NCI-H146 (cell line): ENCODE measurements at regions not wholly inside any gene's neighbourhood (a gene's known extent, or its start where the extent isn't known, plus 50 kb on each side); places are given as distances from the start of the nearest gene placed in this dataset.

Experiments used
- DNase-seq: peaks from one replicate; lab custom pipeline; 2025; lab: John Stamatoyannopoulos, UW

- no peak for DNase-seq
Measured at GRCh38 chr1:163013826-163014600, 55.1 kb upstream of the RGS4 start.

DNA sequence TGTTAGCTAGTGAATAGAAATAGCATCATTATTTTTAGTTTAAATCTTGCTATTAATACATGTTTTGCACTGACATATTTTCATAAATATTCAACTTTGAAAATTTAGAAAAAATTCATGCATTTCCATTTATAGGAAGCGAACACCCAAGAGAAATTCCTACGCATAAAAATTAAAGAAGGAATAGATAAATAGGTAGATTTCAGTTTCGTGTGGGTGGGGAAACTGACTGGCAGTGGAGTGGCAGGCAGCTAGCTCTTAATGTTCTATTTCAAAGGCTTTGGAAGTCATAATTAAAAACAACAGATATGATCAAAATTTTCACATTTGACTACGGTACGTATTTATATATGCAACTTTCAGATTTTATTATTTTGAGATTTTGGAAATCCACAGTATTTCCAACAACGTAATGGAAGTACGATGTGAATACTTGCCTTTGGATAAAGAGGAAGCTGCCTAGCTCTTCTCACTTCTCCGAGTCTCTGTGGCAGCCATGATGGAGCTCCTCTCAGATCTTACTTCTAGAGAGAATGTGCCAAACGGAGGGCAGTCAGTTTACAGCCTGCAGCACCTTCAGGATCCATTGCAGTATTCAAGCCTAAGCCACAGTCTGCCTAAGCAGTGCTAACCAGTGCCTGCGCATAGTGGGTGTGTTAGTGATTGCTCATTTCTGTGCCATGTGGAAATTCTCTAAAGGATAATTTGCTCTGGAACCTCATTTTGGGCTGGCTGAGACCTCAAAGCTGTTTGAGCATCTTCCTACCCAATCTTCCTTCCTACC, 62.9 kb upstream of the RGS4 start:
- DNase-seq: no peak

GRCh38 chr1:162997499-162998285, 71.5 kb upstream of the RGS4 start:
- no peak for DNase-seq

- no peak for DNase-seq
Measured at GRCh38 chr1:162996261-162996660, 72.9 kb upstream of the RGS4 start.

- no peak for DNase-seq
Measured at GRCh38 chr1:162994921-162995320, 74.2 kb upstream of the RGS4 start.

- DNase-seq: no peak
Measured at GRCh38 chr1:162993846-162994245, 75.3 kb upstream of the RGS4 start.

- DNase-seq: no peak
Measured at GRCh38 chr1:162992945-162993344, 76.2 kb upstream of the RGS4 start.

- no peak for DNase-seq
Measured at GRCh38 chr1:162991444-162991843, 77.7 kb upstream of the RGS4 start.

DNA sequence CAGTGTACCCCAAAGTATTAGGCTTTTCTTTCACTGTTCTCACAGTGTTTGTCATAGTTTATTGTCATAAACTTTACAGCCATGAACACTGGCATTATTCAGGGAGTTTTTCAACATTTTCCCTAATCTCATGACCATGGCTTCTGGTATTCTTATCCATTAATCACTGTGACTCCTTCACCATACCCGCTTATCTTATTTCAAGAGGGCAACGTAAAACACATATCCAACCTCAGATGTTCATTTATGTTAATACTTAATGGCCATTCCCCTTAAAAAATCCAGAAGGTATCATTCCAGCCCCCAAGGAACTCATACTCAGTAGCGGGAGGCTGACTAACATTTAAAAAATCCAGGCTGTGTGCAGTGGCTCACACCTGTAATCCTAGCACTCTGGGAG, 78.5 kb upstream of the RGS4 start:
- no peak for DNase-seq

DNA sequence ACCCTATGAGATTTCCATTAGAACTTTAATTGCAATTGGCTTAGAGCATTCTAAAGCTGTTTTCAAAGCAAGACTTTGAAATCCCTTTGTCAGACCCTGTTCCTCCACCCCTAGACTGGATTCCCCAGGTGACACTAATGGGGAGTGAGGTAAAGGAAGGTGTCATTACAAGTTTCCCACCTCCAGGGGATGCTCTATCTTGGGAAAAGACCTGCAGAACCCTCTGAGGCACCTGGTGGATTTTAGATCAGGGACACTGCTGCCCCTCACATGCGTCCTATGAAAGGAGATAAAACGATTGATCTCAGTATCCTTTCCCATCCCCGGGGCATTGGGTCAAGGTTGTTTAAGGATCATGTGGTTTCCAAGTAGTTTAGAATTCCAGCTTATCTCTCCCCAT, 80.3 kb upstream of the RGS4 start:
- DNase-seq: peak; percentile 58

DNA sequence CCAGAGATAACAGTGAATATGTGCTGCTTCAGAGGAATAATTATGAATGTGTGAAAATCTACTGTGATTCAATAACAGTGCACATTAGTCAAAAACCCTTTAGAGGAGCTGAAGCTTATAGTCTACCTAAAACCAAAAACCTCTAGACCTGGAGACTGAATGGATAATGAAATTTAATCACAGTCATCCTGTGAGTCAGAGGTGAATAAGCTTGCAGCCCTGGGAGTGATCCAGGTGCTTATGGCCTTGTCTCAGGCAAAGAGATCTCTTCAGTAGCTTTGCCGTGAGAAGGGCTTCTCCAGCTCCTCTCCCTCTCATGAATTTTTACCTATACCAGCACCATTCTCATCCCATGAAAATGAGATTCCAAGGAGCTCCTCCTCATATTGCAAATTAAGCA, 81.3 kb upstream of the RGS4 start:
- DNase-seq: no peak

- DNase-seq: no peak
Measured at GRCh38 chr1:162985816-162986435, 83.2 kb upstream of the RGS4 start.

DNA sequence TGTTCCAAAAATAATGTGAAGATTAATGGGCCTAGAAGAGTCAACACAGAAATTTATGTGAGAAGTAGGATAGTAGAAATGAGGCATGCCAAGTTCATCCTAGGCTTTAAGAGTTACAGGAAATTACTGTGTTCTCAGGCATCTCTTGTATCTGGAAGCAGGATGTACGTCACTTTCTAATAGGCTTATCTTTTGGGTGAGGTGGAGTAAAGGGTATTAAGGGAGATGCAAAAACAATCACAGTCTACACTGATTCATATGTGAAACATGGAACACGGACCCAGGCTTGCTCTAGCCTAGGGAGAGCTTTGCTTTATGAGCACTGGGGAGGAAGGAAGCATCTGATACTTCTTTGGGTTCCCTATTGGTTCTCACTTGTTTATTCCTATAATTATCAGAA, 84.5 kb upstream of the RGS4 start:
- DNase-seq: no peak

DNA sequence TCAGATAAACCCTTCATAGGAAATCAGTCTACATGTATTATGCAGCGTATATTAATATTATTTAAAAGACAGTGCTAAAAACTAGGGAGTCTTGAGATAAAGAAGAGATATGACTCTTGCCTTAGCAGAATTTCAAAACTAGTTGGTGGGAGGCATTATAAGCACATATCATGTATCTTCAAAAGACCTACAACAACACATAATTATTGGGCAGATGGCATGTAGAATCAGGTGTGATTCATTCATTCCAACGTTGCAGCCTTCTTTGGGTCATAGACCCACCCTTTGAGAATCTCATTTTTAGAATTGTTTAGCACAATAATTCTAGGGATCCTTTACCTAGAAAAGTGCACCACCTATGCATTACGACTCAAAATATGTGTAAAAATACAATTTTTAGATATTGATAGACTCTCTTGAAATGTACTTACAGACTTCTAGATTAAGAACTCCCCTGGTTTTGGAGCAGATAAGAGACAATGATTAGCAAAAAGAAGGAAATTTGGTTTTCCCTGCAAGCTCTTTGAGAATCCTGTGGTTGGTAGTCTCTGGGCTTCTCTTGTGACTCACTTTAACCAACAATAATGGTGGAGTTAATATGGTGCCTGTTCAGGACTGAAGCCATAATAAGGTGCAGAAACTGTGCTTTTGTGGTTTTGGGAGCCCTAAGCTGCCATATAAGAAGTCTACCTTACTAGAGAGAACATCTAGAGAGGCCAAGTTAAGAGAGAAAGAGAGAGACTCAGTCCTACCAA, 85.3 kb upstream of the RGS4 start:
- DNase-seq: no peak

DNA sequence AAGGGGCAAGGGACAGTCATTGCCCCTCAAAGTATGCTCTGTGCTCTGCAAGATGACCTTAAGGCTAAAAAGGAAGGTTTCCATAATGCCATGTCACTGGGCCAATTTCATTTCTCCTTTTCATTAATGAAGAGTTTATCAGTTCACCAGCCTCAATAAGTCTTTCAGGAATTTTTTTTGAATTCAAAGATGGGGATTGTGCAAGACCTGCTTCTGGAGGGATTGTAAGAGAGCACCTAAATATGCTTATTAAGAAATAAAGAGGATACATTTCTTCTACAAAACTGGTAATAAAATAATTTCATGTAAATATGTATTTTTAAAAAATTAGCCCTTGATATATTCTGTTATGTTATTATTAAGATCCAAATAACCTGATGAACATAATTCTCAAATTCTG, 86.8 kb upstream of the RGS4 start:
- no peak for DNase-seq

DNA sequence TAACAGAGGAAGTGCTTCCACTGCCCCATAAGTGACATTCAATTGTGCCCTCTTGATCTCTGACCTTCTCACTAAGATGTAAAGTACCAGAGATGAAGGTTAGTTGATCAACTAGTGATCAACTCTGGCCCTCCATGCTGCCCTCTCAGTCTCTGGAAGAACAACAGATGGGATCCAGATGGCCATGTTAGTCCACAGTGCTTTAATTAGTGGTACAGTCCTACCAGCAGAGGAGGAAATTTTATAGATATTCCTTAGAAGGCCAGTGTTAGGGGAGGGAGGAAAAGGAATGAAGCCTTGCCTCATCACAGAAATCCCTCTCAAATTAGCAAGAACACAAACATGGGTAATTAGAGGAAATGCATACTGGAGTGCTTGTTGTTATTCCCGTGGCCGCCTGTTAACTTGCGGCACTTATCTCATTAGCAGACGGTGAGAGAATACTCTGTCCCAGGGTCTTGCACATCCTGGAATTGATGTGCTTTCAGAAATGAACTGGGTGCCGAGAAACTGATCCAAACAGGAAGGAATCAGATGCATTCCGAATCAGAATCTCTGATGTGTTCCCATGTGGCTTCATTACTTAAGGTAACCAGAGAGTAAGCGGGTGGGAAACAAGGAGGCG, 91.1 kb upstream of the RGS4 start:
- DNase-seq: no peak

GRCh38 chr1:162976628-162977027, 92.5 kb upstream of the RGS4 start:
- no peak for DNase-seq

DNA sequence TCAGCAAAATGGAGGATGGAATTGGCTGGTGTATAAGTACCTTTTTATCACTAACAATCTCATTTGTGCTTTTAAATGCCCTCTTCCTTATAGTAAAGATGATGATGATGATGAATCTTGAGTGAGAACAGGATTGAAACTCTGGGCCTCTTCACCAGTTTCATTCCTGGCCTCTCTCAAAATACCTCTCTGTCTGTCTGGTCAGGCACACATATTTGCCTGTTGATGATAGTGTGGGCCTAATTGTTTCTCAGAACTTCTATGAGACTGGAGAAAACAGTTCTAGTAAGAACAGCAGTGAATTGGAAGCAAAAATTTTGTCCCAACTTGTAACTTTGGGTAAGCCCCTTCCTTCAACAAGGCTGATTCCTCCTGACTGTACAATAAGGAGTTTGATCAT, 94.4 kb upstream of the RGS4 start:
- DNase-seq: no peak

- no peak for DNase-seq
Measured at GRCh38 chr1:162973381-162973795, 95.8 kb upstream of the RGS4 start.

DNA sequence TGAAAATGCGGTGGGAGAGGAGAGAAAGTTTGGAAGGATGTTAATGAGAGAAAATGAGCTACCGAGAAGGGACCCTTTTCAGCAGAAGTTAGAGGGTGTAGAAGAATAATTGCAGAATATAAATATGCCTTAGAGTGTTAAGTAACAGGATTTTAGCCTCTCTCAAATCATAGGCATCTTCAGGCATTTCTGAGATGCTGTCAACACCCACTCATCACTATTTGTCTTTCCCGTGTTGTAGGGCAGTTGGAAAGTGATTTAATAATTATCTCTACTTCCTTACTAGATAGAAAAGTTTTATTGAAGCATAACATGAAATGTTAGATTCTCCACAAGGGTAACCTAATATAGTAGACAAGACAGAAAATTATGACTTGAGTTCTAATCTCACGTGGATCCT, 96.4 kb upstream of the RGS4 start:
- DNase-seq: no peak

GRCh38 chr1:162970021-162970420, 99.1 kb upstream of the RGS4 start:
- no peak for DNase-seq
